Mucosa of descending colon (tissue), 3 donors: ENCODE measurements at regions not wholly inside any gene's neighbourhood (a gene's known extent, or its start where the extent isn't known, plus 50 kb on each side); places are given as distances from the start of the nearest gene placed in this dataset.

Source experiments
- ATAC-seq: fragments of 200-7000 bp; cut with Tn5 transposase; one replicate; pipeline ENCODE4 v1.9.1; 2020; ENCODE audit warnings: mild to moderate bottlenecking, moderate library complexity
- DNase-seq, 3 donors: peaks; one replicate each; pipeline ENCODE4 v3.0.0-alpha.2; 2020
- H3K36me3 ChIP-seq: fragments of 200-600 bp; one replicate; pipeline ENCODE4 v1.8.0; 2021; ENCODE audit warnings: low read depth, mild to moderate bottlenecking
- H3K4me1 ChIP-seq: fragments of 200-600 bp; one replicate; pipeline ENCODE4 v1.8.0; 2021; ENCODE audit warnings: low read depth, mild to moderate bottlenecking
- H3K4me3 ChIP-seq: fragments of 200-600 bp; one replicate; pipeline ENCODE4 v1.8.0; 2021; ENCODE audit warnings: mild to moderate bottlenecking
- H3K9me3 ChIP-seq: fragments of 200-600 bp; one replicate; pipeline ENCODE4 v1.8.0; 2021; ENCODE audit warnings: mild to moderate bottlenecking
- intact Hi-C, 2 donors: fragments of 100-400 bp; cut with DNase I in 1 of 2; cut with micrococcal nuclease in 1 of 2; formaldehyde crosslinking; loops; one replicate each; pipeline versions ENCODE4 v1.11.0 to v1.11.1; 2022; cut with DNase I, micrococcal nuclease
- TF ChIP-seq, protein P1 (sequence below): fragments of 200-600 bp; IDR thresholded peaks from one replicate; pipeline ENCODE4 v1.8.0; 2022; ENCODE audit warnings: antibody characterized with exemption, mild to moderate bottlenecking
- donor health status: DM: no; HTN: no; CAD: no; lungs with moderate emphysema.
- donor health status: DM: no; HTN: no; CAD: no.
- donor health status: DM: no; HTN: yes; CAD: no.

DNA sequence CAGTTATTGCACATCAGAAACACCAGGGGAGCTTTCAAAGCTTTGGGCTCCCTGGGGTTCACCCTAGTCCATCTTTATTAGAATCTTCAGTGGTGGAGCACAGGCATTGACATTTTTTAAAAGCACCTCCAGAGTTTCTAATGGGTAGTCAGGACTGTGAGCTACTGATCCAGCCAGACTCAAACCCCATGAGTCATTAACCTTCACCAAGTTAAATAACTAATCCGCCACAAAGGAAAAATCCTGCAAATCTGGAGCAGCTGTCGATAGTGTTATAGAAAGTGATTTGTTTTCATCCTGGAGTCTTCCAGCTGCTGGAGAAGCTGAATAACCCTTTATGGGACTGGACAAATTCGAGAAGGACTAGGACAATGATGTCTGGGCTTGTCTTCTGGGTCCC lies 93.2 kb upstream of the PIRT start:
- intact Hi-C loops = no loop called here
- no peak overlapping the region for H3K4me3 ChIP-seq
- no peak for DNase-seq
- no peaks in the 10 kb centered on the region for H3K36me3 ChIP-seq
- no peaks in the 10 kb centered on the region for H3K4me1 ChIP-seq
- H3K9me3 ChIP-seq = no peaks in the 10 kb centered on the region
- TF ChIP-seq, protein P1, sequence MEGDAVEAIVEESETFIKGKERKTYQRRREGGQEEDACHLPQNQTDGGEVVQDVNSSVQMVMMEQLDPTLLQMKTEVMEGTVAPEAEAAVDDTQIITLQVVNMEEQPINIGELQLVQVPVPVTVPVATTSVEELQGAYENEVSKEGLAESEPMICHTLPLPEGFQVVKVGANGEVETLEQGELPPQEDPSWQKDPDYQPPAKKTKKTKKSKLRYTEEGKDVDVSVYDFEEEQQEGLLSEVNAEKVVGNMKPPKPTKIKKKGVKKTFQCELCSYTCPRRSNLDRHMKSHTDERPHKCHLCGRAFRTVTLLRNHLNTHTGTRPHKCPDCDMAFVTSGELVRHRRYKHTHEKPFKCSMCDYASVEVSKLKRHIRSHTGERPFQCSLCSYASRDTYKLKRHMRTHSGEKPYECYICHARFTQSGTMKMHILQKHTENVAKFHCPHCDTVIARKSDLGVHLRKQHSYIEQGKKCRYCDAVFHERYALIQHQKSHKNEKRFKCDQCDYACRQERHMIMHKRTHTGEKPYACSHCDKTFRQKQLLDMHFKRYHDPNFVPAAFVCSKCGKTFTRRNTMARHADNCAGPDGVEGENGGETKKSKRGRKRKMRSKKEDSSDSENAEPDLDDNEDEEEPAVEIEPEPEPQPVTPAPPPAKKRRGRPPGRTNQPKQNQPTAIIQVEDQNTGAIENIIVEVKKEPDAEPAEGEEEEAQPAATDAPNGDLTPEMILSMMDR = no peak
- ATAC-seq = no peak

DNA sequence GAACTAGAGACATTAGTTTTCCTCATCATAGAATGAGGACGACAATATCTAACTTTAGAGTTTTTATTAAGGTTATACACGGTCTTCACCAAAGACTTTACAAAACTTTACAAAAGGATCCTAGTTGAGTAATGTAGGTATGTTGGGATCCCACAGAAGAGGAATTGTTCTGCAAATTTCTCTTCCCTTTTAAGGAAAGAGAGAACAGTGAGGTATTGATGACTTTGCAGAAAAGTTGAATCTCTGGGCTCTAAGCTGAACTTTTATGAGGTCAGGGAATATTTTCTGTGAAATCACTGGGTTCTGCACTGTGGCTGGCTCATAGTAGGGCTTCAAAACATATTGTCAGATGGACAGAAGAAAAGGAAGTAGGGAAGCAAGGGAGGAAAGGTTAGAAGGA lies 89.8 kb upstream of the PIRT start:
- ATAC-seq (no peak), DNase-seq (no peak)
- Histone ChIP-seq H3K4me3 (no peak overlapping the region), H3K9me3 (no peaks in the 10 kb centered on the region), H3K4me1 (no peaks in the 10 kb centered on the region), H3K36me3 (no peaks in the 10 kb centered on the region)
- TF ChIP-seq, protein P1 = no peak
- intact Hi-C loops = no loop called here

DNA sequence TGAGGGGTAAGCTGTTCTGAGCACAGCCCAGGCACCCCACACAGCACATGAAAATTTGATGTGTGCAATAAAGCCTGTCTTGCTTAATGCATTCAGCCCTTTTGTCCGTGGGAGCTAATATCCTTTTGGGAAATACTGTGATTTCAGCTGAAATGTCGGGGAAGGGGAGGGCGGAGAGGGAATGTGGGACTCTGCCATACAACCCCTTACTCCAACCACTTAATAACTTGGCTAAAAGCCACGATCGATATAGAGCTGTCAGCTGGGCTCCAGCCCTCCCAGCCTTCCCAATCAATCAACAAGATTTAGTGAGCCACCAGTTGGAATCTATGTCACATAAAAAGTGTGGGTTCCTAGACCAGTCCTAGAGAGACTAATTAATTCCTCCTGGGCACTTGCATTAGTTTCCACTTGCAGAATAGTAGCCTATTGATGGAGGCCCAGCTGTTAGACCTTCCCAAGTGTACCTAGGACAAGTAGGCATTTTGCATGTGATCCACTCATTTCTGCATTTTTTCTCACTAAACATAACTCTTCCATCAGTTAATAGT lies 82.7 kb upstream of the PIRT start:
- TF ChIP-seq, protein P1 = no peak

DNA sequence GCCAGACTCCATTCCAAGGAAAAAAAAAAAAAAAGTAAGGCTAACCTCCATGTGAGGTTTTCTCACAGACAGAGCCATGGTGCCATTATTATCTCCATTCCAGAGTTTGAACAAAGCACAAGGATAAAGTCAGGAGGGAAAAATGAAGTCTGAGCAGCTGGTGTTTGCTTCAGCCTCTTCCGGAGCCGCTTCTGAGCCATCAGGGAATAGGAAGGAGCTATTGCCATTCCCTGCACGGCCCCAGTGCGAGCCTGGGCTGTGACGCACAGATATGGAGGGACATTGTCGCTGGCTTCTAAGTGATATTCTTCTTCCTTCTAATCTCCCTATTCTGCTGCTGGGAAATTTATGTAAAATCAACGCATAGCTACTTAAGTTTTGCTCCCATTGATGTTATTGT lies 69.5 kb upstream of the PIRT start:
- intact Hi-C loops = no loop called here
- Histone ChIP-seq H3K4me1 (no peaks in the 10 kb centered on the region), H3K36me3 (no peaks in the 10 kb centered on the region), H3K9me3 (peaks cover 3% of the 10 kb centered on the region), H3K4me3 (no peak overlapping the region)
- ATAC-seq = no peak
- TF ChIP-seq, protein P1 = no peak
- no peak for DNase-seq

More for the DNA sequence above, 82.7 kb upstream of the PIRT start:
- H3K4me3 ChIP-seq = no peak overlapping the region
- H3K9me3 ChIP-seq = no peaks in the 10 kb centered on the region
- DNase-seq = no peak
- no peaks in the 10 kb centered on the region for H3K36me3 ChIP-seq
- no peak for ATAC-seq
- intact Hi-C loops = no loop called here
- H3K4me1 ChIP-seq = no peaks in the 10 kb centered on the region

DNA sequence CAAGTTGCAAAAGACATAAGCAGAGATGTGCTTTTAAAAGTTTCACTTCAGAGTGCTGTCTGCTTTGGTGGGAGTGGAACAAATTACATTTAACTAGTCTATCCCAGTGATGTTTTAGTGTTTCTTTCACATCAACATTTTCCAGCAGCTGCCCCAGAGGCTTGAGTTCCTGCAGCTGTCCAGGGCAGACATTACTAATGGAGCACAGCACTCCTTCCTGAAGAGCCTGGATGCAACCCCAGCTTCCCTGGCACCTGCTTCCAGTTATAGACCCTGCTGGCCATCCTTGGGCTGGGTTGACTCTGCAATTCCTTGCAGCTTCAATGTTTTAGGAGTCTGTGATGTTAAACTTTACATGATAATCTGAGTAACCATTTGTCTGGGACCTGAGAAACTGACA lies 61.4 kb upstream of the PIRT start:
- DNase-seq (no peak), ATAC-seq (no peak)
- Histone ChIP-seq H3K4me3 (no peak overlapping the region), H3K36me3 (no peaks in the 10 kb centered on the region), H3K9me3 (no peaks in the 10 kb centered on the region), H3K4me1 (no peaks in the 10 kb centered on the region)
- intact Hi-C loops = no loop called here
- TF ChIP-seq, protein P1 = no peak

DNA sequence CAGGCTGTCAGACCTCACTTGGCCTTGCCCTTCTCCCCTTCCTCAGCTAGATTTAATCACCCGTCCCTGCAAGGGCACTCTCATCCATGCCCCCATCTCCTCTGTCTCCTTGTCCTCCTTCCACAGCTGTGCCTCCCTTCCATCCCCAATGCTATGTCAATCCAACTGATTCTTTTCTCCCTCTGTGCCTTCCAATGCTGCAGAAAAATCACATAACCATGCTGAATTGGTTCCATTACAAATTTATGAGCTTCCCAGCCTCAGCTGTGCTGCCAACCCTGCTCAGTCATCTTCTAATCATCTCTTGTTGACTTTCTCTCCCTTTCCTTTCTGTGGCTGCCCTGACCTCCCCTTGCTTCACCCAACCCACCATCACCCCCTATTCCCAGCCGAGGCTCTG lies 56.3 kb upstream of the PIRT start:
- TF ChIP-seq, protein P1 = no peak
- DNase-seq (no peak), ATAC-seq (no peak)
- intact Hi-C loops = no loop called here
- H3K36me3 ChIP-seq = no peaks in the 10 kb centered on the region
- H3K9me3 ChIP-seq = no peaks in the 10 kb centered on the region
- no peak overlapping the region for H3K4me3 ChIP-seq
- no peaks in the 10 kb centered on the region for H3K4me1 ChIP-seq
